Mesenchymal stem cell (in vitro differentiated cells and primary cell): ENCODE measurements at regions not wholly inside any gene's neighbourhood (a gene's known extent, or its start where the extent isn't known, plus 50 kb on each side); places are given as distances from the start of the nearest gene placed in this dataset.

ENCODE experiments used
- DNase-seq: peaks from one replicate; pipeline ENCODE4 v3.0.0-alpha.2; 2013
- H2AFZ ChIP-seq: one replicate; pipeline ENCODE4 v1.6.1; 2013; ENCODE audit warnings: low read depth, mild to moderate bottlenecking, control low read depth, inconsistent platforms, low read length, moderate library complexity
- H2AK5ac ChIP-seq: 2 replicates; pipeline ENCODE4 v1.6.1; 2013; ENCODE audit warnings: low read length, moderate library complexity, mild to moderate bottlenecking, inconsistent platforms; ENCODE audit not compliant: severe bottlenecking
- H2BK120ac ChIP-seq: one replicate; pipeline ENCODE4 v1.6.1; 2013; ENCODE audit warnings: low read depth, mild to moderate bottlenecking, inconsistent platforms, low read length, moderate library complexity
- H2BK12ac ChIP-seq, 2 experiments: one replicate each; pipeline ENCODE4 v1.6.1; 2013; ENCODE audit warnings: inconsistent platforms in 2 of 2, low read length in 2 of 2, mild to moderate bottlenecking in 2 of 2, moderate library complexity in 2 of 2, control low read depth in 1 of 2
- H2BK15ac ChIP-seq: one replicate; pipeline ENCODE4 v1.6.1; 2013; ENCODE audit warnings: mild to moderate bottlenecking, low read depth, inconsistent platforms; ENCODE audit not compliant: poor library complexity, severe bottlenecking
- H2BK5ac ChIP-seq: 2 replicates; pipeline ENCODE4 v1.6.1; 2013; ENCODE audit warnings: low read depth, mild to moderate bottlenecking, low read length, control low read depth, inconsistent platforms; ENCODE audit not compliant: poor library complexity, severe bottlenecking
- H3K14ac ChIP-seq, 2 experiments: one replicate each; pipeline ENCODE4 v1.6.1; 2013; ENCODE audit warnings: inconsistent platforms in 2 of 2, low read length in 2 of 2, control low read depth in 1 of 2, mild to moderate bottlenecking in 1 of 2, moderate library complexity in 1 of 2
- H3K18ac ChIP-seq, 2 experiments: one replicate each; pipeline ENCODE4 v1.6.1; 2013; ENCODE audit warnings: inconsistent platforms in 2 of 2, low read length in 2 of 2, control low read depth in 1 of 2, low read depth in 1 of 2, mild to moderate bottlenecking in 1 of 2
- H3K23ac ChIP-seq, 2 experiments: one replicate each; pipeline ENCODE4 v1.6.1; 2013; ENCODE audit warnings: inconsistent platforms in 2 of 2, low read length in 2 of 2, mild to moderate bottlenecking in 2 of 2, moderate library complexity in 2 of 2, control low read depth in 1 of 2
- H3K27ac ChIP-seq: 2 replicates; pipeline ENCODE4 v1.5.1; 2013; ENCODE audit warnings: mild to moderate bottlenecking, moderate library complexity, low read length, control low read depth, inconsistent platforms; ENCODE audit not compliant: poor library complexity, severe bottlenecking
- H3K27me3 ChIP-seq, 2 experiments: 2 replicates each; pipeline versions ENCODE4 v1.6.1 to v1.7.0; 2013; ENCODE audit warnings: low read length in 2 of 2, mild to moderate bottlenecking in 2 of 2, moderate library complexity in 2 of 2, control low read depth in 1 of 2, inconsistent platforms in 1 of 2; ENCODE audit not compliant: control insufficient read depth in 1 of 2, insufficient read depth in 1 of 2
- H3K36me3 ChIP-seq, 2 experiments: 2 replicates each; pipeline versions ENCODE4 v1.6.1 to v1.7.0; 2013; ENCODE audit warnings: low read length in 2 of 2, control low read depth in 1 of 2, inconsistent platforms in 1 of 2, low read depth in 1 of 2, mild to moderate bottlenecking in 1 of 2; ENCODE audit not compliant: insufficient read depth in 2 of 2, control insufficient read depth in 1 of 2
- H3K4ac ChIP-seq, 2 experiments: one replicate each; pipeline ENCODE4 v1.6.1; 2013; ENCODE audit warnings: inconsistent platforms in 2 of 2, low read length in 2 of 2, mild to moderate bottlenecking in 2 of 2, moderate library complexity in 2 of 2, control low read depth in 1 of 2, low read depth in 1 of 2
- H3K4me1 ChIP-seq: 2 replicates; pipeline ENCODE4 v1.6.1; 2013; ENCODE audit warnings: low read depth, low read length, control low read depth; ENCODE audit not compliant: control insufficient read depth, insufficient read depth
- H3K4me2 ChIP-seq: 2 replicates; pipeline ENCODE4 v1.6.1; 2013; ENCODE audit warnings: low read length, mild to moderate bottlenecking, inconsistent platforms; ENCODE audit not compliant: poor library complexity, severe bottlenecking
- H3K4me3 ChIP-seq, 2 experiments: 2 replicates each; pipeline versions ENCODE4 v1.5.1 to v1.7.0; 2013; ENCODE audit warnings: low read length in 2 of 2, mild to moderate bottlenecking in 2 of 2, control low read depth in 1 of 2, low read depth in 1 of 2; ENCODE audit not compliant: insufficient read depth in 1 of 2
- H3K79me1 ChIP-seq: replicated peaks from 2 replicates; pipeline ENCODE4 v1.6.1; 2013; ENCODE audit warnings: mild to moderate bottlenecking, control low read depth, low read length, inconsistent platforms; ENCODE audit not compliant: poor library complexity, severe bottlenecking
- H3K9ac ChIP-seq: 2 replicates; pipeline ENCODE4 v1.7.0; 2013; ENCODE audit warnings: mild to moderate bottlenecking, low read length, moderate library complexity
- H3K9me3 ChIP-seq: 2 replicates; pipeline ENCODE4 v1.7.0; 2013; ENCODE audit warnings: mild to moderate bottlenecking, low read length; ENCODE audit not compliant: control insufficient read depth
- H4K8ac ChIP-seq: one replicate; pipeline ENCODE4 v1.6.1; 2013; ENCODE audit warnings: inconsistent platforms, mild to moderate bottlenecking, low read length, moderate library complexity
- H4K91ac ChIP-seq: one replicate; pipeline ENCODE4 v1.6.1; 2013; ENCODE audit warnings: mild to moderate bottlenecking, low read length, inconsistent platforms
- WGBS: methylation state at CpG from one replicate; pipeline ENCODE4 v1.1.7; 2013; ENCODE audit warnings: mixed read lengths; 5-methylcytosine and 5-hydroxymethylcytosine counted together

DNA sequence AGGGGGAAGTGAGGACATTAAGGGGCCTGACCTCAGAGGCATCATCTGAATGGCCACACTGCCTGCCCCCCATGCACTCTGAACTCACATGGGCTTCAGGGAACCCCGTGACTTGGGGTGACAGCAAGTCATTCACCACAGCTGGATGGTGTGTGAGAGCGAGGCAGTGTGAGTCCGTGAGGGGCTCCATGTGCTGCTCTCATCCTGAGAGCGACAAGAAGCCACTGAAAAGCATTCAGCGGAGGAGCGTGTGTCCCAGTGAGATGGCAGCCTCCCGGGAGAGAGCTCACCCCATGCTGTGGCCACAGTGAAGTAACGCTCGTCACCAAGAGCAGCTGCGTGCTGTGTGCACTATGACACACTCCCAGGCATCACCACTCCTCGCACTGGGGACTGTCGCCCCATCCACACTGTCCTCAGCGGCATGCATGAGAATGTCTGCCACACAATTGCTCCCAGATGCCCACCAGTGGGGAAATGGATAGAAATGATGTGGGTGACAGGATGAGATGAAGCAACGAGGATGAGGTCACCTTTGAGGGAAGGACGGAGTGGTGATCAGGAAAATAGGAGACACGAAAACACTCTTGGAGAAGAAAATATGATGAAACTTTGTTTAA lies 213.0 kb upstream of the RAB6C start:
- Histone ChIP-seq H2AK5ac (no peak overlapping the region), H2BK120ac (no peak overlapping the region), H3K4me1 (no peaks in the 10 kb centered on the region)

GRCh38 chr2:129767346-129768035 lies 212.0 kb upstream of the RAB6C start:
- Histone ChIP-seq H2AK5ac (no peak overlapping the region), H3K18ac (no peak overlapping the region), H2BK15ac (no peak overlapping the region), H3K27me3 (peaks cover 0 to 21% of the 10 kb centered on the region in 2 experiments), H3K4me1 (no peaks in the 10 kb centered on the region), H2AFZ (no peak overlapping the region), H2BK12ac (no peak overlapping the region), H2BK5ac (no peak overlapping the region), H3K4me2 (no peak overlapping the region), H3K9ac (no peak overlapping the region), H3K23ac (no peak overlapping the region), H4K91ac (no peak overlapping the region), H2BK120ac (no peak overlapping the region), H3K14ac (no peak overlapping the region), H3K27ac (no peak overlapping the region), H4K8ac (no peak overlapping the region), H3K4ac (no peak overlapping the region), H3K79me1 (no peaks in the 10 kb centered on the region), H3K36me3 (no peaks in the 10 kb centered on the region), H3K4me3 (no peak overlapping the region), H3K9me3 (no peaks in the 10 kb centered on the region)
- 84% methylated on average over 22 of the region's 22 CpGs for WGBS
- no peak for DNase-seq

More for the DNA sequence above, 213.0 kb upstream of the RAB6C start:
- DNase-seq, result no peak
- Histone ChIP-seq H4K8ac (no peak overlapping the region), H2BK5ac (no peak overlapping the region), H3K18ac (no peak overlapping the region), H3K4me2 (no peak overlapping the region), H3K23ac (no peak overlapping the region), H3K4ac (no peak overlapping the region), H3K9ac (no peak overlapping the region), H4K91ac (no peak overlapping the region), H3K79me1 (no peaks in the 10 kb centered on the region), H2AFZ (no peak overlapping the region), H3K4me3 (no peak overlapping the region), H3K36me3 (no peaks in the 10 kb centered on the region), H2BK15ac (no peak overlapping the region), H3K27ac (no peak overlapping the region), H2BK12ac (no peak overlapping the region), H3K27me3 (peaks cover 0 to 18% of the 10 kb centered on the region in 2 experiments), H3K14ac (no peak overlapping the region), H3K9me3 (no peaks in the 10 kb centered on the region)
- WGBS, result 79% methylated on average over 15 of the region's 16 CpGs

GRCh38 chr2:129768036-129768386 lies 211.5 kb upstream of the RAB6C start:
- Histone ChIP-seq H2BK12ac (no peak overlapping the region), H4K91ac (no peak overlapping the region), H2BK15ac (no peak overlapping the region), H3K9ac (no peak overlapping the region), H3K36me3 (no peaks in the 10 kb centered on the region), H2BK5ac (no peak overlapping the region), H3K4me3 (no peak overlapping the region), H3K4ac (no peak overlapping the region), H3K27me3 (peaks cover 0 to 21% of the 10 kb centered on the region in 2 experiments), H3K9me3 (no peaks in the 10 kb centered on the region), H3K4me1 (no peaks in the 10 kb centered on the region), H3K23ac (no peak overlapping the region), H2AK5ac (no peak overlapping the region), H3K4me2 (no peak overlapping the region), H3K14ac (no peak overlapping the region), H3K18ac (no peak overlapping the region), H2BK120ac (no peak overlapping the region), H3K79me1 (no peaks in the 10 kb centered on the region), H4K8ac (no peak overlapping the region), H2AFZ (no peak overlapping the region), H3K27ac (no peak overlapping the region)
- no peak for DNase-seq
- 86% methylated on average over 6 of the region's 6 CpGs for WGBS

DNA sequence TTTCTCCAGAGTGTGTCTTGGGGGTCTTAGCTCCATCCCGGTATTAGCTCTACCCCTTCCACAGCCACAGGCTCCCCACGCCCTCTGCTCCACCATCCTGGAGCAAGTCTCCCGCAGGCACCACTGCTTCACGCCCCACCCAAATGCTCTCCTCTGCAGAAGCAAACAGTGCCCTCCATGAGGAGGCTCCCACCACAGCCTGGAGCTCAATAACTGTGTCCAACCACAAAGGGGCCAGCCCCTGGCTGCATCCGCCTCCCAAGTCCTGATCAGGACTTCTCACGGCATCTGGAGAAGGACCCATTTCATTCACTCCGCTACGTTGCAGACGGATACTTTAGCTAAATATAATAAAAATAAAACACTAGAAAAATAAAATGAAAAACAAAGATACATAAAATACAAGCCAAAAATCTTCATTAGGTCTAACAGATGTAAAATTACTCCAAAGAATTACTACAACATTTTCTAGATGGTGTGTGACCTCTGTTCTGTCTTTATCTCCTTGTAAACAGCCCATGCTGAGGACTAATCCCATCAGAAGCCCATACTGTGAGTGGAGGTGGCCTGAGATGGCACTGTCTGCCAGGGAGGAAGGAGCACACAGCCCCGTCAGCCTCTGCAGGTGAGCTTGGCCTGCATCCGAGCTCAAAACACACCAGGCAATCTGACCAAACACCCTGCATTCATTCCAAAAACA lies 210.8 kb upstream of the RAB6C start:
- H2BK120ac ChIP-seq, result no peak overlapping the region
- H3K4me2 ChIP-seq, result no peak overlapping the region
- no peaks in the 10 kb centered on the region for H3K4me1 ChIP-seq
- no peak overlapping the region for H2AFZ ChIP-seq
- H3K18ac ChIP-seq, result no peak overlapping the region
- H3K9me3 ChIP-seq, result no peaks in the 10 kb centered on the region
- no peak overlapping the region for H4K91ac ChIP-seq
- no peak overlapping the region for H4K8ac ChIP-seq
- H3K9ac ChIP-seq, result no peak overlapping the region
- H3K23ac ChIP-seq, result no peak overlapping the region
- no peak overlapping the region for H3K14ac ChIP-seq
- H3K79me1 ChIP-seq, result no peaks in the 10 kb centered on the region
- no peak overlapping the region for H3K4me3 ChIP-seq
- 90% methylated on average over 6 of the region's 11 CpGs for WGBS
- H2BK12ac ChIP-seq, result no peak overlapping the region
- no peak overlapping the region for H3K4ac ChIP-seq
- DNase-seq, result no peak
- no peaks in the 10 kb centered on the region for H3K36me3 ChIP-seq
- no peak overlapping the region for H2AK5ac ChIP-seq
- H2BK5ac ChIP-seq, result no peak overlapping the region
- H2BK15ac ChIP-seq, result no peak overlapping the region
- peaks cover 0 to 21% of the 10 kb centered on the region in 2 experiments for H3K27me3 ChIP-seq
- H3K27ac ChIP-seq, result no peak overlapping the region
